ENCODE measurements at regions not wholly inside any gene's neighbourhood (a gene's known extent, or its start where the extent isn't known, plus 50 kb on each side); places are given as distances from the start of the nearest gene placed in this dataset.

DNA sequence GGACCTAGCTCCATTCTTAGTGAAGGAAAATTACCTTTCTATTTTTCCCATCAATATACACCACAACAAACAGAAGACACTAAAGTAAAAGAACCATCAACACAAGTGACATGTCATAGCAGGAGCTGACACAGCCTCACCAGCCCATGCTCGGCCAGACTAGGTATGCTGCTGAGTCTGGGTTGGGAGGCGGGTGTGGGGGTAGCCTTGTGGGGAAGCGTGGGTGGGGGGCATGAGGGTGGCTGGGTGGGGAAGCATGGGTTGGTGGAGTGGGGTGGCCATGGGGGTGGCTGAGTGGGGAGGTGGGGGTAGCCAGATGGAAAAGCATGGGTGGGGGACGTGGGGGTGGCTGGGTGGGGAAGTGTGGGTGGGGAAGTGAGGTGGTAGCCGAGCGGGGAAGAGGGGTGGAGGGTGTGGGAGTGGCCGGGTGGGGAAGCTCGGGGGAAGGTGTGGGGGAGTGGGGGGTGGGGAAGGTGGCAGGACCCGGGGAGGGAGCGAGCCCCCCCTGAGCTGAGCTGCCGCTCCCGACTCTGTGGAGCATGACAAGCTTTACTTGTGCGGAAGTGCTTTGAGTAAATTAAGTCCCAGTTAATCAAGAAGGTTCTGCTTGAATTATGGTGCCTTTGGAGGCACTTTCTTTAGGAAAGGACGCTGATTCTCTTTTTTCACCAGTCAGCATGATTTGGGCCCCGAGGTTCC lies 294.6 kb upstream of the ZNF32 start:
- no peak for DNase-seq
- intact Hi-C loops (cut with micrococcal nuclease; ENCODE audit: unreplicated experiment) = no loop called here
- ChIA-PET CTCF (no interaction called here), POLR2A (ENCODE audit: unreplicated experiment) (no interaction called here)
- TF ChIP-seq EZH2 (IDR thresholded peaks at IDR 0.05; ENCODE audit: low read depth) (no peak), CTCF (conservative IDR thresholded peaks at IDR 0.05) (no peak)
- Histone ChIP-seq H3F3A (ENCODE audit: insufficient read depth, low read depth) (no peaks in the 10 kb centered on the region), H3K9me3 (ENCODE audit: insufficient read depth, low read depth) (no peaks in the 10 kb centered on the region), H3K4me3 (no peak overlapping the region), H3K4me1 (replicated peaks; ENCODE audit: insufficient read depth) (no peaks in the 10 kb centered on the region), H3K79me2 (ENCODE audit: low read depth) (no peaks in the 10 kb centered on the region), H2AFZ (no peak overlapping the region), H4K20me1 (ENCODE audit: insufficient read depth) (no peaks in the 10 kb centered on the region), H3K9me2 (ENCODE audit: insufficient read depth) (no peaks in the 10 kb centered on the region), H3K36me3 (ENCODE audit: low read depth) (no peaks in the 10 kb centered on the region), H3K4me2 (no peak overlapping the region), H3K27ac (no peak overlapping the region), H3K27me3 (ENCODE audit: insufficient read depth, low read depth) (peaks cover 67% of the 10 kb centered on the region)
- BruUV-seq (replicated peaks) = no TSS peak

GRCh38 chr10:43942096-43942850 lies 293.6 kb upstream of the ZNF32 start:
- Histone ChIP-seq H3K27ac (no peak overlapping the region), H3K27me3 (ENCODE audit: insufficient read depth, low read depth) (peaks cover 76% of the 10 kb centered on the region), H3K9me3 (ENCODE audit: insufficient read depth, low read depth) (no peaks in the 10 kb centered on the region), H3K36me3 (ENCODE audit: low read depth) (no peaks in the 10 kb centered on the region), H3K9me2 (ENCODE audit: insufficient read depth) (no peaks in the 10 kb centered on the region), H3F3A (ENCODE audit: insufficient read depth, low read depth) (no peaks in the 10 kb centered on the region), H2AFZ (no peak overlapping the region), H4K20me1 (ENCODE audit: insufficient read depth) (no peaks in the 10 kb centered on the region), H3K79me2 (ENCODE audit: low read depth) (no peaks in the 10 kb centered on the region), H3K4me2 (no peak overlapping the region), H3K4me3 (no peak overlapping the region), H3K4me1 (replicated peaks; ENCODE audit: insufficient read depth) (no peaks in the 10 kb centered on the region)
- POLR2A ChIA-PET (ENCODE audit: unreplicated experiment) = no interaction called here
- CTCF ChIA-PET = no interaction called here
- no peak for DNase-seq
- no TSS peak for BruUV-seq (replicated peaks)
- intact Hi-C loops (cut with micrococcal nuclease; ENCODE audit: unreplicated experiment) = no loop called here
- TF ChIP-seq EZH2 (IDR thresholded peaks at IDR 0.05; ENCODE audit: low read depth) (no peak), CTCF (conservative IDR thresholded peaks at IDR 0.05) (no peak)

- no peak overlapping the region for H2AFZ ChIP-seq
- no TSS peak for BruUV-seq (replicated peaks)
- intact Hi-C loops (cut with micrococcal nuclease; ENCODE audit: unreplicated experiment) = no loop called here
- no peaks in the 10 kb centered on the region for H3K9me3 ChIP-seq (ENCODE audit: insufficient read depth, low read depth)
- H3K27ac ChIP-seq = no peak overlapping the region
- H3K27me3 ChIP-seq (ENCODE audit: insufficient read depth, low read depth) = peaks cover 73% of the 10 kb centered on the region
- no peaks in the 10 kb centered on the region for H4K20me1 ChIP-seq (ENCODE audit: insufficient read depth)
- no peak overlapping the region for H3K4me2 ChIP-seq
- H3F3A ChIP-seq (ENCODE audit: insufficient read depth, low read depth) = no peaks in the 10 kb centered on the region
- H3K36me3 ChIP-seq (ENCODE audit: low read depth) = no peaks in the 10 kb centered on the region
- no peaks in the 10 kb centered on the region for H3K79me2 ChIP-seq (ENCODE audit: low read depth)
- no peak overlapping the region for H3K4me3 ChIP-seq
- no peak for DNase-seq
- CTCF ChIA-PET = no interaction called here
- no peaks in the 10 kb centered on the region for H3K4me1 ChIP-seq (replicated peaks; ENCODE audit: insufficient read depth)
- TF ChIP-seq CTCF (conservative IDR thresholded peaks at IDR 0.05) (no peak), EZH2 (IDR thresholded peaks at IDR 0.05; ENCODE audit: low read depth) (no peak)
- POLR2A ChIA-PET (ENCODE audit: unreplicated experiment) = no interaction called here
- no peaks in the 10 kb centered on the region for H3K9me2 ChIP-seq (ENCODE audit: insufficient read depth)
Observed at GRCh38 chr10:43940898-43941837, 292.5 kb upstream of the ZNF32 start.

Measured in PC-9 (cell line).